ENCODE measurements at regions not wholly inside any gene's neighbourhood (a gene's known extent, or its start where the extent isn't known, plus 50 kb on each side); places are given as distances from the start of the nearest gene placed in this dataset.
"Not testable (repeated sequence)": the region's sequence is repeated elsewhere in the genome, so short reads cannot be mapped to it uniquely, and the experiment has no call there.

DNA sequence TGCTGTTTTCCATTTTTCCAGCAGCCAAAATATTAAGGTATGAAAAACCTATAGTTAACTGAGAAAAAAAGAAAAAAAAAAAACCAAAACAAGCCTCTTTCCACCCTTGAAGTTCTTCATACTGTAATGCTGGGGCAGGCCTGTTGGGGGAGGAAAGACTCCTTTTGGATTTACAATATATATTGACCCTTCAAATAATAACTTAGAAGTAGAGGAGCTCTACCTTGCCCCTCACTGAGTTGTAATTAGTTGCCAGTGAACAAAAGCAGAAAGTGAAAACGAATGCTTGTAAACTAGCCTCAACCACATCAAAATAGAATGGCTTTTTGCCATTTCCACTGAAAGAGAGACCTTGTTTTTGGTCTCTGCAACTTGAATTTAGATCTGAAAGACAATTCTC lies 326.6 kb downstream of the NR2F2 start:
- no peak for DNase-seq (ENCODE audit: low read depth)
- TF ChIP-seq CTCF (IDR thresholded peaks at IDR 0.05; ENCODE audit: low read length, missing control alignments) = no peak

GRCh38 chr15:96666979-96667378 lies 336.5 kb downstream of the NR2F2 start:
- DNase-seq (ENCODE audit: low read depth); H3K4me3 ChIP-seq (replicated peaks; ENCODE audit: low read depth, low read length): not testable (repeated sequence)

More for the DNA sequence above, 326.6 kb downstream of the NR2F2 start:
- H3K4me3 ChIP-seq (replicated peaks; ENCODE audit: low read depth, low read length) = no peak overlapping the region

- TF ChIP-seq CTCF (IDR thresholded peaks at IDR 0.05; ENCODE audit: low read length, missing control alignments) = no peak
- DNase-seq (ENCODE audit: low read depth) = no peak
- H3K4me3 ChIP-seq (replicated peaks; ENCODE audit: low read depth, low read length) = no peak overlapping the region
These were observed 339.9 kb downstream of the NR2F2 start for GRCh38 chr15:96670389-96670788.

DNA sequence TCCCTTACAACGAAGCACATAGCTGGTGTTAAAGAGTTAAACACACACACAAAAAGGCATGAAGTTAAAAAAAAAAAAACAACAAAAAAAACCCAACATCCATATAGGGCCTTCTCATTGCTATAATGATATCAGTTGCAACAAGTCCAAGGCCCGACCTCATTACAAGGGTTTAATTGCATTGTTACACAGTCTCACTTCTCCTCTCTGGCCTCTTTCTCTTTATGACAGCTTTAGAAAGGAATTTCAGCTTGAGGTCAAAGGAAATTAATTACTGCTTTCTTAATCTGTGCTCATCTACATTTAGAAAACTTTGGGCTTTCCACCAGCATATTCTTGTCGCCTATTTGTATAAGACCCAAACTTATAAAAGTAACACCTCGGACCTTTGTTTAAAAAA lies 342.1 kb downstream of the NR2F2 start:
- no peak for DNase-seq (ENCODE audit: low read depth)
- no peak for TF ChIP-seq CTCF (IDR thresholded peaks at IDR 0.05; ENCODE audit: low read length, missing control alignments)
- no peak overlapping the region for H3K4me3 ChIP-seq (replicated peaks; ENCODE audit: low read depth, low read length)

DNA sequence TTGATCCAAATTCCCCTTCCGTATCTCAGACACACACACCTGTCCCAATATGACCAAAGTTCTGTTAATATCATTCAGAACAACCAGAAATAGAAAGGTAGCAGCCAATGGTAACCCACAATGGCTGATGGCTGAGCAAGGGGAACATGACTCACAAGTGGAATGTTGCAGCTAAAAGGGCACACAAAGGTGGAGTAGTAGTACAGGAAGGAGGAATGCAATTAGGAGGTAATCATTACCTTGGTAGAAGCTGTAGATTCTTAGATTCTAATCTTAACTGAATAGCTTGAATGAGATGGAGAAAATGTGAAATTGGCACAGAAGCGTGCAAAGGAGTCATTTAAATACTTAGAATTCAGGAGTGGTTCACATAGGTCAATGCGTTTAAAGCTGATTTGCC lies 347.9 kb downstream of the NR2F2 start:
- no peak for TF ChIP-seq CTCF (IDR thresholded peaks at IDR 0.05; ENCODE audit: low read length, missing control alignments)
- H3K4me3 ChIP-seq (replicated peaks; ENCODE audit: low read depth, low read length) = no peak overlapping the region
- no peak for DNase-seq (ENCODE audit: low read depth)

GRCh38 chr15:96687388-96688107 lies 357.0 kb downstream of the NR2F2 start:
- no peak overlapping the region for H3K4me3 ChIP-seq (replicated peaks; ENCODE audit: low read depth, low read length)
- DNase-seq (ENCODE audit: low read depth) = no peak
- no peak for TF ChIP-seq CTCF (IDR thresholded peaks at IDR 0.05; ENCODE audit: low read length, missing control alignments)

DNA sequence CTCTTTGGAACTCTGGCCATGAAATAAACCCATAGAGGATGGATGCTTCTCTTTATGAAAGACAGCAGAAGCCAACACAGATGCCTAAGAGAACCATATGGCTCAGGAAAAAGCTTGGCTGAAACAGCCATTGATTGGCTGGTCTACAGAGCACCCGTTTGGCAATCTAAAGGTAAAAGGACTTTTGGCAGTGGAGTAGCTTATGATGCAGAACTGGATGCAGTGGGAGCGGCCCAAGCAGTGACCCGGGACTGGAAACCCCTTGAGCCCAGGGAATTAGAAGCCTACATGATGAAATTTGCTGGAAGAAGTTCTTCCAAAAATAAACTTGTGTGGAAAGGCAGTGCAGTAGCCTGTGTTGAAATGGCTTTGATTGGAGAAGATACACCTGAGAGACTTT lies 360.2 kb downstream of the NR2F2 start:
- TF ChIP-seq CTCF (IDR thresholded peaks at IDR 0.05; ENCODE audit: low read length, missing control alignments) = no peak
- DNase-seq (ENCODE audit: low read depth) = no peak
- no peak overlapping the region for H3K4me3 ChIP-seq (replicated peaks; ENCODE audit: low read depth, low read length)

Data from fibroblast of pulmonary artery (primary cell).